BJ (cell line): ENCODE measurements at regions not wholly inside any gene's neighbourhood (a gene's known extent, or its start where the extent isn't known, plus 50 kb on each side); places are given as distances from the start of the nearest gene placed in this dataset.

ENCODE experiments used
- CTCF ChIA-PET: fragments of 350-600 bp; formaldehyde crosslinking; extraction: SDS; loops from one replicate; lab custom pipeline; 2021; ENCODE audit warnings: antibody characterized with exemption, inconsistent platforms; lab: Yijun Ruan, JAX
- POLR2A ChIA-PET: fragments of 300-600 bp; sonication (Branson Sonifier 250); formaldehyde crosslinking; extraction: SDS; loops from one replicate; lab custom pipeline; 2021; ENCODE audit warnings: antibody characterized with exemption; lab: Charles Lee
- DNase-seq: peaks from one replicate; pipeline ENCODE4 v3.0.0-alpha.2; 2011; ENCODE audit warnings: low read depth
- H3K27me3 ChIP-seq: 2 replicates; pipeline ENCODE4 v1.6.0; 2011; ENCODE audit warnings: low read length; ENCODE audit not compliant: control insufficient read depth, insufficient read depth
- H3K36me3 ChIP-seq: 2 replicates; pipeline ENCODE4 v1.5.1; 2011; ENCODE audit warnings: low read length; ENCODE audit not compliant: control insufficient read depth, insufficient read depth
- H3K4me3 ChIP-seq: 2 replicates; pipeline ENCODE4 v1.5.1; 2011; ENCODE audit warnings: low read depth, mild to moderate bottlenecking, control low read depth, low read length
- TF ChIP-seq, protein P1 (sequence below): IDR thresholded peaks from 2 replicates; pipeline ENCODE4 v1.5.1; 2011; ENCODE audit warnings: low read depth, mild to moderate bottlenecking, control low read depth, inconsistent platforms, low read length, moderate library complexity; ENCODE audit not compliant: insufficient read depth

GRCh38 chr2:191499050-191499449, 178.9 kb upstream of the NABP1 start:
- DNase-seq: no peak
- H3K4me3 ChIP-seq: no peak overlapping the region
- TF ChIP-seq, protein P1, sequence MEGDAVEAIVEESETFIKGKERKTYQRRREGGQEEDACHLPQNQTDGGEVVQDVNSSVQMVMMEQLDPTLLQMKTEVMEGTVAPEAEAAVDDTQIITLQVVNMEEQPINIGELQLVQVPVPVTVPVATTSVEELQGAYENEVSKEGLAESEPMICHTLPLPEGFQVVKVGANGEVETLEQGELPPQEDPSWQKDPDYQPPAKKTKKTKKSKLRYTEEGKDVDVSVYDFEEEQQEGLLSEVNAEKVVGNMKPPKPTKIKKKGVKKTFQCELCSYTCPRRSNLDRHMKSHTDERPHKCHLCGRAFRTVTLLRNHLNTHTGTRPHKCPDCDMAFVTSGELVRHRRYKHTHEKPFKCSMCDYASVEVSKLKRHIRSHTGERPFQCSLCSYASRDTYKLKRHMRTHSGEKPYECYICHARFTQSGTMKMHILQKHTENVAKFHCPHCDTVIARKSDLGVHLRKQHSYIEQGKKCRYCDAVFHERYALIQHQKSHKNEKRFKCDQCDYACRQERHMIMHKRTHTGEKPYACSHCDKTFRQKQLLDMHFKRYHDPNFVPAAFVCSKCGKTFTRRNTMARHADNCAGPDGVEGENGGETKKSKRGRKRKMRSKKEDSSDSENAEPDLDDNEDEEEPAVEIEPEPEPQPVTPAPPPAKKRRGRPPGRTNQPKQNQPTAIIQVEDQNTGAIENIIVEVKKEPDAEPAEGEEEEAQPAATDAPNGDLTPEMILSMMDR: no peak
- no peaks in the 10 kb centered on the region for H3K27me3 ChIP-seq
- ChIA-PET POLR2A (no interaction called here), CTCF (interaction anchor here (1.1 to 8.4 kb wide), 4 partner anchors 11 to 447 kb away, joined by 3 to 87 read pairs (median 13); no protein-coding TSS in a partner anchor)
- H3K36me3 ChIP-seq: no peaks in the 10 kb centered on the region

- POLR2A ChIA-PET: no interaction called here
- TF ChIP-seq, protein P1: no peak
- no peaks in the 10 kb centered on the region for H3K36me3 ChIP-seq
- no peak overlapping the region for H3K4me3 ChIP-seq
- no peak for DNase-seq
- CTCF ChIA-PET: interaction anchor here (0.9 to 8.4 kb wide), 23 partner anchors 9 to 448 kb away, joined by 3 to 87 read pairs (median 9); partner anchors contain the start of gene MYO1B
- H3K27me3 ChIP-seq: no peaks in the 10 kb centered on the region
Observed at GRCh38 chr2:191499874-191500565, 177.9 kb upstream of the NABP1 start.

DNA sequence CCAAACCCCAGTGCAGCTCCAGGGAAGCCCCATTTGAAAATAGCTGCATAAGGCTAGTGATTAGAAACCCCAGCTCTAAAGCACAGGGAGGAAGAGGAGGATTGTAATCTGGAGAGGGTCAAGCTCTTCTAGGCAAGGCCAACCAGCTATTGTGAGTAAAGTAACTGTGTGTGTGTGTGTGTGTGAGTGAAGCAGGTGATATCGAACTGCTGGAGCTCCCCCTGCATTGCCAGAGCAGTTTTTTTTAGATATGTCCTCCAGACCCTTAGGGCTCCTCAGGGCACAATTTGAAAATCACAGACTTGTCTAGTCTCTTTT, 177.4 kb upstream of the NABP1 start:
- POLR2A ChIA-PET: no interaction called here
- TF ChIP-seq, protein P1: no peak
- DNase-seq: no peak
- Histone ChIP-seq H3K36me3 (no peaks in the 10 kb centered on the region), H3K4me3 (no peak overlapping the region), H3K27me3 (no peaks in the 10 kb centered on the region)
- CTCF ChIA-PET: interaction anchor here (0.7 to 8.4 kb wide), 33 partner anchors 10 to 448 kb away, joined by 3 to 87 read pairs (median 6); partner anchors contain the start of gene MYO1B

GRCh38 chr2:191500884-191501560, 176.9 kb upstream of the NABP1 start:
- Histone ChIP-seq H3K4me3 (no peak overlapping the region), H3K36me3 (no peaks in the 10 kb centered on the region), H3K27me3 (no peaks in the 10 kb centered on the region)
- POLR2A ChIA-PET: no interaction called here
- CTCF ChIA-PET: interaction anchor here (0.6 to 8.4 kb wide), 46 partner anchors 10 to 459 kb away, joined by 3 to 87 read pairs (median 5); partner anchors contain the start of gene MYO1B
- TF ChIP-seq, protein P1: no peak
- no peak for DNase-seq

DNA sequence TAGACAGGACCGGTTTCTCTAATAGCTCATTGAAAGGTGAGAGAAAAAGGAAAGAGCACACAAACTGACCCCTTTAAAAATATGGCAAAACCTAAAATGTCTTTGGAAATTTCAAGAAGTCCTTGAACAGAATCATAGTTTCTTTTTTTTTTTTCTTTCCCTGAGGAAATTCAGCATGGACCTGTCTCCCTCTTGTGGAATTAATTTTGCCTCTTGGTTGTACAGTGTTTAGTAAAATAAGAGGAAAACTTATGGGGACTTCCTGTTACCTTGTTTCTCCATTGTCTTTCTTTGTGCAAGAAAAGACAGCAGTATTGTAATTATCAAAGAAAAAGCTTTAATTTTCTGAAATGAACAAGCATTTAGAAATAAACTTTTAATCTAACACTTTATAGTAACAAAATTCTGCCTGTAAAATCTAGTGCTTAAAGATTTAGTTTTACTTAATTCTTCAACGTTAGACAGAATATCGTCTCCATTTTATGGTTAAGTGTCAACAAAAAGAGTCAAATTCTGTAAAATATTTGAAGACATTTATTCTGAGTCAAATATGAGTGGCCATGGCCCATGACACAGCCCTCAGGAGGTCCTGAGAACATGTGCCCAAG, 176.3 kb upstream of the NABP1 start:
- POLR2A ChIA-PET: interaction anchor here (0.7 kb wide), 1 partner anchor 340 kb away, joined by 5 read pairs; no protein-coding TSS in a partner anchor
- DNase-seq: no peak

More for the DNA sequence above, 176.3 kb upstream of the NABP1 start:
- H3K27me3 ChIP-seq: no peaks in the 10 kb centered on the region
- H3K4me3 ChIP-seq: no peak overlapping the region
- TF ChIP-seq, protein P1: peak; percentile 66
- H3K36me3 ChIP-seq: no peaks in the 10 kb centered on the region
- CTCF ChIA-PET: interaction anchor here (0.6 to 8.4 kb wide), 42 partner anchors 9 to 460 kb away, joined by 3 to 87 read pairs (median 6); partner anchors contain the start of gene MYO1B
